Ramos (cell line): ENCODE measurements at regions not wholly inside any gene's neighbourhood (a gene's known extent, or its start where the extent isn't known, plus 50 kb on each side); places are given as distances from the start of the nearest gene placed in this dataset.
"Not testable (repeated sequence)": the region's sequence is repeated elsewhere in the genome, so short reads cannot be mapped to it uniquely, and the experiment has no call there.

ENCODE experiments used
- in situ Hi-C: fragments of 300-500 bp; cut with MboI; formaldehyde crosslinking; loops from one replicate; pipeline ENCODE4 v1.14.3; 2022; ENCODE audit warnings: low sequenced_read_pairs; ENCODE audit not compliant: unreplicated experiment

DNA sequence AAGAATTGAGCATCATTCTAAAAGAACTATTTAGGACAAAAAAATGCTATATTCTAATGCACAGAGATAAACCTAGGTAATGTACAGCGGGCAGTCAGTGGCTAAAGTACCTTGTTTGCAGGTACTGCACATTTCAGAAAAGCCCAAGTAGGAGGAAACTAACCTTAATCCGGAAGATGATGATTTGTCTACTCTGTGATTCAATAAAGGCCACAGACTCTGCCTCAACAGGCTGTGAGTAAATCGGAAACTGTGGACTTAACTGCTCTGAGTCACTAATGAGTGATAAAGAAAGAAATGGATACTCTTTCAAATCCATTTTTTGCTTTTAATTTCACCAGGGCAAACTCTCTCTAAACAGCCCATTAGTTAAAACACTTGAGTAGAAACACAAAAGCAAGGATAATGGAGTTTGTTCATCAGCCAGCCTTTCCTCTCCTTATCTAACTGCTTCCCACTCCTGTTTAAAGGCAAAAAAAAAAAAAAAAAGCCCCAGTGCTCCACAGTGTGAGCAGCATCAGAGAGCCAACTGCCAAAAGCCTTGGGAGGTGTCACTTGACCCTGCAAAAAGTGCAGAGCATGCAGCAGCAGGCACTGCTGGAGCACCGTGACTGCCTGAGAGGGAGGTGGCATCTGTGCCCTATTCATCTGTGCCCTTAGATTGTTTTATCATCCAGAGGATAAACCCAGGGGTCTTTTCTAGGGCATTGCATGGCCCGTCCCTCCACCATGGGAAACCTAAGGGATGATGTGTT, 187.7 kb downstream of the SATB1 start:
- in situ Hi-C loops = no loop called here

DNA sequence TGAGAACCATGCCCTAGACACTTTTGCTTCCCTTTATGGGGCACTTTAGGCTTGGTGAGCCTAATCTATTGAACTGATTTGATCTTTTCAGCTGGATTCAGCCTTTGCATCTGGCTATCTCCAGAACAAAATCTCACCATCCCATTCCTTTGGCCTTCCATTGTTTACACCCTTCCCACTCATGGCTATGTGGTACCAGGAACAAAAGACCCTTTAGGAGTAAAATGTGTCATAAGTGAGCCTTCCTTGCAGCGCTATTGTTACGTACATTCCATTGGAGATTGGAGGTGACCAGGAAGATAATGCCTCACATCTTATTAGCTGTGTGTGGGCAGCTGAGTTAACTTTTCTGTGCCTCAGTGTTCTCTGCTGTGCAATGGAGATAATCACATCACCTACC, 188.4 kb downstream of the SATB1 start:
- in situ Hi-C loops = no loop called here

DNA sequence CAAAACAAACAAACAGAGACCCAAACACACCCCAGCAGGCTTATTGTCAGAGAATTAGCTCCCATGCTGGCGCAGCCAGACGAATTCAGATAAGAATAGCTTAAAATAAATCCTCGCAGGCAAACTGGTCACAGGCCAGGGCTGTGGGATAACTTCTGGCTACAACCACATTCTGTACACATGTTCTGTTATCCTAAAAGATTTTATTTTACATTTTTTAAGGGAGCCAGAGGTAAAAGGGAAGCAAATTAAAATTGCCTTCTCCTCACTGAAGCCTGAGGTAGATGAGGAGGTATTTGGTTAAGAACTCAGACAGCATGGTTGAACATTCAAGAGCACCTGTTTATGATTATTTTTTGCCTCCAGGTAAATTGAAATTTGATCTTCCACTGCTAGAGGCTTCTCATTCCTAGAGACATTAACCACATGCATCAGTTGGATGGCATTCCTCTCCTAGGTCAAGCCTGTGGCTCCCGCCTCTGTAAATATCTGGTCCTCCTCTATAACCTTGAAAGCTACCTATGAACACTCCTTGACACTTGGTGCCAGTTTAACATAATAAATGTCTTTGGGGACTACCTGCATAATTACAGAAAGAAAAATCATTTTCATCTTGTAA, 190.3 kb downstream of the SATB1 start:
- in situ Hi-C loops = no loop called here

DNA sequence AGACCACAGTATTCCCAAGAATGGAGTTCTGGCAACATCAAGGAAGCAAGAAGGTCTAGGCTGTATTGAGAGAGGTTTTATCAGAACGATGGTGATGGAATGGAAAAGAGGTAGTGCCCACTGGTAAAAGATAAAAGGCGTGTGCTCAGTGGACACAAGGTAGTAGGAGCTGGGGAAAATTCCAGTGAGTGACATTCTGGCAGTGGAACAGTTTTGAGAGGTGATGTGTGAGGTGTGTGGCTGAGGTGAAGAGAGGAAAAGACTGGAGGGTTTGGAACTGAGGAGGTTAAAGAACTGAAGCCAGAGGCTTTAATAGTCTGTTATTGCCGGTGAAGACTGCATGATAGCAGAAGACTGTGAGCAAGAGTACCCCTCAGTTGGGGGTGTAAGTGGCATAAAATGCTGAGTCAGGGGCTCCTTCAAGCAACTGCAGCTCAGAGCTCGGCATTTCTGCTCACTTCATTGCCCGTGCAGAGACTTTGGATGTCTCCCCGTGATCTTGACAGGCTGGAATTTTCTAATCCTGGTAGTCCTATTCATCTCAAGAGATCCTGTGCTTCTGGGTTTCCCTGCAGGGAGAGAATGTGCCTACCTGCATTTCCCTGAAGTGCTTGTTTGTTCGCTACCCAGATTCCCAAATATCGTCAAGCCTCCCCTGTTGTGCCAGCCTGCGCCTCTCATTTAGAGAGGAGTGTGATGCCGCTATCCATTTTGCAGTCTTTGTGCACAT, 191.0 kb downstream of the SATB1 start:
- in situ Hi-C loops = no loop called here

DNA sequence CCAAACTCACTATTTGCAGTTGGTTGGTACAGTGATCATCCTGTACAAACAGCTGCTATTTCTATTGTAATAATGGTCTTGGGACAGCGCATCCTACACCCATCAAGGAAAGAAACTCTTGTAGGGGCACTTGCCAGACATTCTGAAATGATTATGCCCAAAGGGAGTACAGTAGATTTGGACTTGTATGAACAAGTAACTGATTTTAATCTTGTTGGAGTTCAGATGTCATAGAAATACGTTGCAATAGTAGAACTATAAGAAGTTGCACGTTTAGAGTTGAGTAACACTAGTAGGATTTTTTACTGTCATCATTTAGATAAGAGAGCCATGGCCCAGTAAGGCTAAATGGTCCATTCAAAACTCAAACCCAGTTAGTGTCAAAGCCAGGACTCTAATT, 192.8 kb downstream of the SATB1 start:
- in situ Hi-C loops = no loop called here

DNA sequence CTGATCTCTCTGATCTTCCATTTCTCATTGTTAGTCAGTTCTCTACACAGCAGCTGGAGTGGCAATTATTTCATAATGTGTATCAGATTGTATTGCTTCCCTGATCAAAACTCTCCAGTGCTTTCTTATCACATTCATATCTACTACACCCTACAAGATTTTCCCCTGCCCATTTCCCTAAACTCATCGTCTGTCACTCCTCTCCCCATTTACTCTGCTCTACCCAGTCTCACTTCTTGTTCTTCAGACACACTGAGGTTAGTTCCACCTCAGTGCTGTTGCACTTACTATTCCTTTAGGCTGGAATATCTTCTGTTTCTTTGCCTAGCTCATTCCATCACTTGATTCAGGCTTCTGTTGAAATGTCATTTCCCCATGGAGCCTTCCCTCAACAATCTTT, 197.1 kb downstream of the SATB1 start:
- in situ Hi-C loops = no loop called here

DNA sequence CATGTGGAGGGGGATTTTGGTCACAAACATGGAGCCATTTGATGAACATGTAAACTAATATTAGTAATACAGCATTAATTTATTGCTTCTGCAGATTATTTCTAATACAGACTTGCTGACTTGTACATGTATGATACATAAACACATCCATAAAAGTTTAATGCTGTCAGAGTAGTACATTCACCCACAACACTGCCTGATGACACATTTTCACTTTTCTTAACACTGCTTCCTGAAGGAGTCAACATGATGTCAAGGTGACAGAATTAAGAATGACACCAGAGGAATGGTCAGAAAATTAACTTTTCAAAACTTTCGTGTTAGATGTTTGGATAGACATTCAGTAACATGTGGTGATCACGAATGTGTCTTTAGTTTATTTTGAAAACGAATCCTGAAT, 199.4 kb downstream of the SATB1 start:
- in situ Hi-C loops = no loop called here

DNA sequence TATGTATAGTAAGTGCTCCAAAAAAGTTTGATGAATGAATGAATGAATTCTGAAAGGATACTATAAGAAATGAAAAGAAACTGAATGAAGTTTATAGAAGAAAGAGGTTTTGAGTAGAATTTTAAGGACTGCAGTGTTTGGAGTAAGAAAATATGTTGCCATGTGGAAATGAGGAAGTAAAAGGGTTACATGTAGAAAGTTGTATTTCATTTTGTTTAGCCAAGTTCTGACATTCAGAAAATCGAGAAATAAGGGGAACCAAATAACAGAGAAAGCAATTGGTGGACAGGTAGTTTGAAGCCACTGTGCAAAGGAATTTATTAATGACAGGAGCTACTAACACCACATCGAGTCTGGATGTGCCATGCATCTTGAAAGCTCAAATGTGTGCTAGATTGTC, 200.7 kb downstream of the SATB1 start:
- in situ Hi-C loops = no loop called here

DNA sequence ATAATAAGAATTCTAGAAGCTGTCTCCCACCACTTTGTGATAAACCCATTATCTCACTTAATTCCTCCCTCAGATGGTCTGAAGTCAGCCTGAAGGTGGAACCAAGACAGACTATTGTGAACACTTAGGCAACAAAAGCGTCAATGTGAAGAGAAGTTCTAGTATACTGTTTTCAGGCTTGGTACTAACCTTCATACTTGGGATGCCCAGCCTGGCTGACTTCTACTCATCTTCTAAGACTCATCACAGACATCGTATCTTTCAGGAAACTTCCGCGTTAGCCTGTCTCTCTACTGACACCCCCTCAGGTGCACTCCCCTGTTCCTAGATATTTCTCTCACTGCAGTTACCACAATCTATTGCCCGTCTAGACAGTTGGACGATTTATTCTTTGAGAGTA, 201.2 kb downstream of the SATB1 start:
- in situ Hi-C loops = no loop called here

DNA sequence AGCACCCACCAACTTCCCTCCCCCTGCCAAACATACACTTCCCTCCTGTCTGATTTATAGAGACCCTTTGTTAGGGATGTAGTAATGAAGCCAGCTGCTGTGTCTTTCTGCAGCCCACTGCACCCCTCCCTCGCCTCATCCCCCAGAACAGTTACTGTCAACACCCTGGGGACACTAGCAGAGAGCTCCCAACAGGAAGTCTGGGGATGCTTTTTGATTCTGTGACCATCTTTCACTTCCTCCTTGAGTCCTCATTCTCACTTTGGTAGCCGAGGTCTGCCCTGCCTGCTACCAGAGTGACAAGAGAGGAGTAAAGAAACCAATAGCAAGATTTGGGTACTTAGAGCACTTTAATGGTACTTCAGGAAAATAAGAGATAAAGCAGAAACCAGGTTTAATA, 201.6 kb downstream of the SATB1 start:
- in situ Hi-C loops = no loop called here

DNA sequence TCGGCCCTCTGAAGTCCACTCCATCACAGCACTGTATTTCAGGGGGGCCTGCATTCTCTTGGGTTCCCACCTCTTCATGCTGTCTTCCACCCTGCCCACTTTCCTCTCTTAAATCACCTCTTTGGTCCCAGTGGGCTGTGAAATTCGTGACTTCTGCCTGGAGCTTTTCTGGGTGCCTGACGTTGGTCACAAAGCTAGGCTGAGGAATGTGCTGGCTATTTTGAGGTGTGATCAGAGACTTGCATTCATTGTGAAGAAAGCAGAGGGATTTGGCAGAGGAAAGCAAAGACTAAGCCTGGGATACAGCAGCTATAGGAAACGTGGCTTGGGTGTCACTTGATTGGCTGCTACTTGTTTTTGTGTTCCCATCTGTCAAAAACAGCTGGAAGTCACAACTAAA, 202.5 kb downstream of the SATB1 start:
- in situ Hi-C loops = no loop called here

DNA sequence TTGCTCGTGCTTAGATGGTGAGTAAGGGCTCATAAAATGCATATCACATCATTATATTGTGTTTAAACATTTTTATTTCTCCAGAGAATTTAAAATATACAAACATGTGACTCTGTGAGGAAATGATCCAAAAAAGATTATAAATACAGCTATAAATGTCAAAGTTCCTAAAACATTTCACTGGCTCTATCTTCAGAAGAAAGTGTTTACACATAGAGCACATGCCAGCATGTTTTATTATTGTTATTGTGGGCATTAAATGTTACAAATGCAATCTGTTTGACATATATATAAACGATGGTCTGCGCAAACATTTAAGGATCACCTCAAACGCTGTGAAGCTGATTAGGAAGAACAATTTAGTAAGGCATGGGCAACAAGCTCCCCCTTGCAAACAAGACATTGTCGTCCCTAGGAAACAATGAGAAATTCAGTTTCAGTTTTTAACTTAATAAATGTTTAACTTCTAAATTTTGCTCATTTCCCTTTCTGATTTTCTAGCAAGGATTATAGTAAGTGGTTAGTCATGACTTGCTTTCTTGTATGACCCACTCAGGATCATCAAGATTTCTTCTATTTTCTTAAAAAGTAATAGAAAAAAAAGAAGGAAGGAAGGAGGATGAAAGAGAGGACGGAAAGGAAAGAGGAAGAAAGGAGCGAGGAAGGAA, 207.5 kb downstream of the SATB1 start:
- in situ Hi-C loops = no loop called here

DNA sequence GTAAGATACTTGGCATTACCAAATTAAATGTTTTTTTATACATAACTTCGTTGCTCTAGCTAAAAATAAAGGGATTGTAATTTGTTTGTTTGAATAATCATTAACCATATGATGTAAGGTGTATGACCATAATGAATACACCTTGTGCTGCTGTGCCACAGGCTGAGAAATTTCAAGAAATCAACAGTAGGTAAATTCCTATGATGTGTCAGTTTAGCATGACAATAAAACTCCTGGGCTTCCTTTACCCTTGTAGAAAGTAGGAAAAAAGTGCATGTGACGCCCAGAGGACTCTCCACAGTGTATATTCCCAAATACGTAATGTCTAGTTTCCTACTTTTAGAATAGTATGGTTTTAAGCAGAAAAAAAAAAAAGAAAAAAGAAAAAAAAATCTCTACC, 208.1 kb downstream of the SATB1 start:
- in situ Hi-C loops = no loop called here

DNA sequence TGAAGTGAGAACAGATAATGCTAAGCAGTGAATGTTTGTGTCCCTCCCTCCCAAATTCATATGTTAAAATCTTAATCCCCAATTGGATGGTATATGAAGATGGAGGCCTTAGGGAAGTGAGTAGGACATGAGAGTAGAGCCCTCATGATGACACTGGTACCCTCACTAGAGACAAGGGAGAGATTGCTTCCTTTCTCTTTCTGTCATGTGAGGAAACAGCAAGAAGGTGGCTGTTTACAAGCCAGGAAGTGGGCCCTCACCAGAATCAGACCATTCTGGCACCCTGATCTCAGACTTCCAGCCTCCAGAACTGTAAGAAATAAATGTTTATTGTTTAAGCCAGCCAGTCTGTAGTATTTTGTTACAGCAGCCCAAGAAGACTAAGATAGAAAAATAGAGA, 209.5 kb downstream of the SATB1 start:
- in situ Hi-C loops = no loop called here

DNA sequence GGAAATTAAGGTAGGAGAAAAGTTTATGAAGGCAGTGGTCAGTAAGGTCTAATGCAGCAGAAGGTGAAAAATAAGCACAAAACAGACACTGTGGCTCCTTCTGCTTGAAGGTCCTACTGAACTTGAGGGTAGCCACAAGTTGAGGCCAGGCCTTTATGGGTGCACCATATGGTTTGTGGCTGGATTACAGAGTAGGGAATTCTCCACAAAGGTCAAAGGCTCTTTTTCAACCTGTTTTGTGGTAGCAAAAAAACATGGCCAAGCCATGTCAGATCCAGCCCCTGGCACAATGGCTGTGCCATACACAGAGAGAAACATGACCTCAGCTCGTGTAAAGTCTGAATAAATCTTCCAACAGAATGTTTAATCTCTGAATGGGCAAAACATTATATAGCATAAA, 214.0 kb downstream of the SATB1 start:
- in situ Hi-C loops = no loop called here

DNA sequence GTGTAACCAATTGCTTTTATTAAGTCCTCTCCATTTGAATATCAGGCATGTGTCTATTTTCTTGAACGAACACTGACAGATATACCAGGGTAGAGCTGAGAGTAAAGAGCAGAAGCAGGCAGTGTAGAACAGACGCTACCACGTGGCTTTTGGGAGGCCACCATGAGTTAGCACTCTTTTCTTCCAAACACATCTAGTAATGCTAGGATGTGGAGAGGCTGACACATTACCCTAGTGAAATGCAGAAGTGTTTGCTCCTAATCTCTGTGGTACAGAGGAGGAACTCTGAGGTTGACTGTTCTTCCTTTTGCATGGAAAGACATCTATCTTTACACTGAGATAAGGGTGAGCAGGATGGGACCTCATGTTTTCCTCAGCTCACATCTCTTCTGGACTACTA, 216.3 kb downstream of the SATB1 start:
- in situ Hi-C loops = no loop called here

DNA sequence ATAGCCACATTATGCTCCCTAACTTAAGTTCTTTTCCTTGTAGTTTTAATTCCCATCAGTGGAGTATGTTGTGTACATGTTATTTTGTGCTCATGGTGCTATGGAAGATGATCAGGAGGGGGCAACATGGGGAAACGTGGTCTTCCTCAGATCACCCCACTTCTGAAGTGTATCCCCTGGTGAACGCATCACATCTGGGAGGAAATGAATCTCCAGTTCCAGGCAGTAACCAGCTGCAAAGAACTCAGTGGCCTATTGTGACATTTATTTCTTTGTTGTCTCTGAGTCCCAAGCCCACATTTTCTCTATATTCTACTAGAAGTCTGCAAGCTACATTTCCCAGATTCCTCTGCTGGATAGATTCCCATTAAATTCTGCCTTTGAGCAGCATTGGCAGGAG, 217.0 kb downstream of the SATB1 start:
- in situ Hi-C loops = no loop called here

DNA sequence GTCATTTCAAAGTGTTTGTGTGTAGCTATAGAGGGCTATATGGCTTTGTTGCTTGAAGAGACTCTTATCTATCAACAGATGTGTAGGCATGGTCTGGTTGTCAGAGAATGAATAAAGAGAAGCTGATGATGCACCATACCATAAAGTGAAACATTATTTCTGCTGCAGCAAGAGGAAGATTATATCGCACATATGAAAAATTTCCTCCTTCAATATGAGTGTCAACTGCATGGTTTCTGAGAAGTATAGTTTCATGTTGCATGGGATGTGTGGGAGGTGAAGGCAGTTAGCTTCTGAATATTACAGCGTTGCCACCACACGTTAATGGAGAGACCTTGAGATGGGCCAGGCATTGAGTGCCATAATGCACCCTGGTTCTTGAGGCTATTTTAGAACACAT, 217.9 kb downstream of the SATB1 start:
- in situ Hi-C loops = no loop called here

DNA sequence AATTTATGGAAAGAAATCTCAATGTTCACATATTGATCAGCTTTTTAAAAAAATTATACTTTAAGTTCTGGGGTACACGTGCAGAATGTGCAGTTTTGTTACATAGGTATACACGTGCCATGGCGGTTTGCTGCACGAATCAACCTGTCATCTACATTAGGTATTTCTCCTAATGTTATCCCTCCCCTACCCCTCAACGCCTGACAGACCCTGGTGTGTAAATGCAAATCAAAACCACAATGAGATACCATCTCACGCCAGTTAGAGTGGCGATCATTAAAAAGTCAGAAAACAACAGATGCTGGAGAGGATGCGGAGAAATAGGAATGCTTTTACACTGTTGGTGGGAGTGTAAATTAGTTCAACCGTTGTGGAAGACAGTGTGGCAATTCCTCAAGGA, 219.4 kb downstream of the SATB1 start:
- in situ Hi-C loops = not testable (repeated sequence)

DNA sequence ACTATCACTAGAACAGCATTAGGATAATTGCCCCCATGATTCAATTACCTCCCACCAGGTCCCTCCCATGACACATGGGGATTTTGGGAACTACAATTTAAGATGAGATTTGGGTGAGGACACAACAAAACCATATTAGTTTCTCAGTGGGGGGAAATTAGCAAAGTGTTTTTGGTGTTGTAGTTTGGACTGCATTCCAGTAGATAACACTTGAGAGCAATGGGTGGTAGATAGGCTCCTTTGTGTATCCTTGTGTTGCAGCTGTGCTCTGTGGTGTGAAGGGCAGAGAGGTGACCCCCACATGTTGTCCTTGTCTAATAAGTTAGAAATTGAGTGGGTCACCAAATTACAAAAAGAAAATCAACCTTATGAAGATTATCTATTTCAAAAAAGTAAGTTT, 223.8 kb downstream of the SATB1 start:
- in situ Hi-C loops = no loop called here

DNA sequence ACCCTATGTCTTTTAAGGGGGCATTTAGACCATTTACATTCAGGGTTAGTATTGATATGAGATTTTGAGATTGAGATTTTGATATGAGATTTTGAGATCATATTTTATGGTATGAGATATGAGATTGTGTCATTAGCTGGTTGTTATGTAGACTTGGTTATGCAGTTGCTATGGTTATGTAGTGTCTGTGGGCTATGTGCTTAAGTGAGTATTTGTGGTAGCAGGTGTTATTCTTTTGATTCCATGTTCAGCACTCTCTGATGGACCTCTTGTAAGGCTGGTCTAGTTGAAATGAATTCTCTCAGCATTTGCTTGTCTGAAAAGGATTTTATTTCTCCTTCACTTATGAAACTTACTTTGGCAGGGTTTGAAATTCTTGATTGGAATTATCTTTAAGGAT, 225.4 kb downstream of the SATB1 start:
- in situ Hi-C loops = no loop called here
